CD4-positive, alpha-beta T cell treated with Interleukin-17A for 4 hours (primary cell): ENCODE measurements at regions not wholly inside any gene's neighbourhood (a gene's known extent, or its start where the extent isn't known, plus 50 kb on each side); places are given as distances from the start of the nearest gene placed in this dataset.

Experiments used
- DNase-seq: peaks from one replicate; pipeline ENCODE4 v3.0.0-alpha.2; 2020; ENCODE audit warnings: mixed read lengths

DNA sequence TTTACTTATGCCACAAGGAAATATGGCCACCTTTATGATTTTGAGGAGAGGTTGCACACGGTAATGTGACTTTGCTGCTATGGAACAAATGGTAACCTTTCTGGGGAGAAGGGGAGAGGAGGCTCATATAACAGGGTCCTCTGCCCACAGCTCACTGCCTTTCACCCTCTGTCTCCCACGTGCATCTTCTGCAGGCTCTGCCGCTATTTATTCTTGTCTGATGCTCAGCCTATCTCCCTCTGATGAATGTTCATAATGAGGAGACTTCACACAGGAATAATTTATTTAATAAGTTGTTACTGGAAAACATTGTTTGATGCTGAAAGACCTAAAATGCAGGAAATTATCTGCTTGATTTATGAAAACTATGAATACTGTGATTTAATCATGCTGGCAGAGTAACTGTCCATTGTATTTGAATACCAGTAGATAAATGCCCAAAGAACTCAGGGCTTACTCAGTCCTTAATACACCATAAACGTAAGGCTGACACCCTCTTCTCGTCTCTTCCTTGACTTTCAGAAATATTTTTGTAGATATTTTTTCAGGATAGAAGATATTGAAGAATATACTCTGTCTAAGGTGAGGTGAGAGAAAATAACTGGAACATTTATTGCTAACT lies 721.1 kb downstream of the QKI start:
- DNase-seq, result no peak

DNA sequence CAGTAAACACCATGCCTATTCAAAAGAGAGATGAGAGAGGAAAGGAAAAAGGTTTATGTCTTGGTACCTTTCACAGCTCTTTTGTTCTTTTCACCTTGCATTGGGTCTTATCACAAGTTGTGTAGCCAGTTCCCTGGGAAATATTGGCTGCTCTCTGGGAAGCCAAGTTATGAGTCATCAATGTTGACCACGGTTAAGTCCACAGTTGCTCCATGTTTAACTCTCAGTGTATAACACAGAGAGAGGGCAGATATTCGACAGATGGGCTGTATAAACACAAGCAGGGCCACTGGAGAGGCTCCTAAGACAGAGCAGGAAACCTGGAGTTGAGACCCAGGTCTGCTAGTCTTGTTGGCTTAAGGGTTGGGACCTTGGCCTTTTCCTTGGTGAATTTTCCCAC lies 718.6 kb downstream of the QKI start:
- no peak for DNase-seq

DNA sequence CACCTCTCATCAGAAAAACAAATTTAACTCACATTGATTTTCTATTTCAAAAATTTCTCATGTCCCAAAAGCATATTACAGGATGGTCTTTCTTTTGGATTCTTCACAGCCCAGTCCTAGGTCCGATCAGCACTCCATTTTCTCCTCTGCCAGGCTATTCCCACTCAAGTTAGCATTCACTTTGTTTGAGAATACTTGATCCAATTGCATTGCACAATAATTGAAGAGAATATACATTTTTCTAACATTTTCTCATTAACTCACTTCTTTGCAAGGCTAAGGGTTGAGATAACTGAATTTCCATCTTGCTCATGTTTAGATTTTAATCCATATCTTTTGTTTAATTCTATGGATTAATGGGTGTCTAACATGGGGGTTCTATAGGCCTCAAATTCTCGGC lies 716.1 kb downstream of the QKI start:
- no peak for DNase-seq

DNA sequence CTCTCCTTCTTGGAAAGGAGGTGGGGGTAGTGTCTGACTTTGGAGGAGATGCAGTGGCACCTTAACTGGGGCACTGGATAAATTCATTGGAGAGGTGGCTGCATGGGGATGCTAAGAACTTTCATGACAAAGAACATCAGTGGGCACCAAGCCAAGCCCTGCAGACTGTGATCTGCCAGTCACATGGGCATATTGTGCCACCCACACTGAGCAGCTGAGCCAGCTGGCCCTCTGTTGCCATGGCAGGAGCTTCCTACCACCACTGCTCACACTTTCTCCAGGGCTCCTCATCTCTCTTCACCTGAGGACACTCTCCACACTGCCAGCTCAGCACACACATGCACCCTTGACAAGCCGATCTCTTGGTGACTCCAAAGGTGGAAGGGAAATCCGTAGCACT lies 715.6 kb downstream of the QKI start:
- DNase-seq, result no peak

DNA sequence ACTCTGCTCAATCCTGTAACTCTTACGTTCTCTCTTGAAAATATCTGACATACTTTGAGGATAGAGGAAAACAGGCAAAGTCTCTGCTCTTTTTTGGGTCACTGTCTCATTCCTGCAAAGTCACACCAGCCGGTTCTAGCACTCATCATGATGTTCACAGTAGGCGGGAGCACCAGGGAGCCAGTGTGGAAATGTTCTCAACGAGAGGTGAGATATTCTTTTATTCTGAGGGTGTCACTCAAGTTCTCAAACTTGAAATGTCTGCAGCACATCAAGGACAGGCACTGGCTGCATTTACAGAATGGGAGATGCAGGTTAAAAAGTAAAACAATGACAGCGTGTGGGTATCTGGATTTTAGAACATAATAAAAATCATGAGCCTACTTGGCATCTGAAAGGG lies 714.7 kb downstream of the QKI start:
- no peak for DNase-seq

DNA sequence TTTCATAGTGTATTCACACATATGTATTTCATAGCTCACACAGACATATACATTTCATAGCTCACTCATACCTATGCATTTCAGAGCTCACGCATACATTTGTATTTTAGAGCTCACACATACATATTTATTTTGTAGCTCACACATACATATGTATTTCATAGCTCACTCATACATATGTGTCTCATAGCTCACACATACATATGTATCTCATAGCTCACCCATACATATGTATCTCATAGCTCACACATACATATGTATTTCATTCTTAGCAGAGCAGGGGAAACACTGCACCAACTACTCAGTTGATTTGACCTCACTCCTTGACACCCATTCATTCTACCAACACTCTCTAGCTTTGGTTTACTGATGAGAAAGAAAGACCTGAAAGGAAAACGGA lies 713.6 kb downstream of the QKI start:
- DNase-seq, result no peak

DNA sequence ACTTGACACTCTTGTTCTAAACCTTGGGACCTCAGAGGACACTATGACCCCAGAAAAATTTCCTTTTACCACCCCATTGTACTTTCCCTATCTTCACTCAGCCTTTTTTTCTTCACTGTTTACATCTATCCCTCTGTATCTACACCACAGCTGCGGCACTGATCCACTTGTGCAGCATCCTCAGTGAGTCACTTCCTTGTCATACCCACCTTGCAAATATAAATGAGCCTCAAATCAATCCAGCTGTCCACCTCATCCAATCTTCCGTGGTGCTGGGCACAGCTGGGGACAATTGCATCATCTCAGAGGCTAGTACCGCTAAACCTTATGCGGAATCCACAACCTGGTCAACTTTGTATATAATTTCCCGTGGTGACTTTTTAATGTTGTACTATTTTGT lies 710.5 kb downstream of the QKI start:
- no peak for DNase-seq

- no peak for DNase-seq
Observed at GRCh38 chr6:164124473-164124872, 710.0 kb downstream of the QKI start.

GRCh38 chr6:164122109-164122508 lies 707.6 kb downstream of the QKI start:
- DNase-seq, result no peak

- DNase-seq, result no peak
Observed at GRCh38 chr6:164121527-164121926, 707.0 kb downstream of the QKI start.

GRCh38 chr6:164114651-164115050 lies 700.1 kb downstream of the QKI start:
- DNase-seq, result no peak

DNA sequence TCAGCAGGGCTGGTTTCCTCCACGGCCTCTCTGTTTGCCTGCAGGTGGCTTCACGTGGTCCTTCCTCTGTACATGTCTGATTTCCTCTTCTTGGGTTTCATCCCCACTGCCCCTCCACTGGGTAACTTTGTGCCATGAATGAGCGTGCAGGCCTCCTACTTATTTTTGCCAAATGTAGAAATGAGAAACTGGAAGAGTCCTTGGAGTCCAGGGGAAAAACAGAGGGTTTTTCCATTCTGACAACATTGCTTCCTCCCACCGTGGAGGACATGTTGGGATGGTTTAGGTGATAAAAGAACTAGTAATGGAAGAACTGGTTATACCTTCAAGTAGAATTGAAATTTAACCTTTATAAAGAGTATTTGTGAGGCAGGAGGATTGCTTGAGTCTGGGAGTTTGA lies 699.5 kb downstream of the QKI start:
- DNase-seq, result no peak

GRCh38 chr6:164113637-164114036 lies 699.1 kb downstream of the QKI start:
- DNase-seq, result no peak

GRCh38 chr6:164109770-164110140 lies 695.2 kb downstream of the QKI start:
- DNase-seq, result no peak

DNA sequence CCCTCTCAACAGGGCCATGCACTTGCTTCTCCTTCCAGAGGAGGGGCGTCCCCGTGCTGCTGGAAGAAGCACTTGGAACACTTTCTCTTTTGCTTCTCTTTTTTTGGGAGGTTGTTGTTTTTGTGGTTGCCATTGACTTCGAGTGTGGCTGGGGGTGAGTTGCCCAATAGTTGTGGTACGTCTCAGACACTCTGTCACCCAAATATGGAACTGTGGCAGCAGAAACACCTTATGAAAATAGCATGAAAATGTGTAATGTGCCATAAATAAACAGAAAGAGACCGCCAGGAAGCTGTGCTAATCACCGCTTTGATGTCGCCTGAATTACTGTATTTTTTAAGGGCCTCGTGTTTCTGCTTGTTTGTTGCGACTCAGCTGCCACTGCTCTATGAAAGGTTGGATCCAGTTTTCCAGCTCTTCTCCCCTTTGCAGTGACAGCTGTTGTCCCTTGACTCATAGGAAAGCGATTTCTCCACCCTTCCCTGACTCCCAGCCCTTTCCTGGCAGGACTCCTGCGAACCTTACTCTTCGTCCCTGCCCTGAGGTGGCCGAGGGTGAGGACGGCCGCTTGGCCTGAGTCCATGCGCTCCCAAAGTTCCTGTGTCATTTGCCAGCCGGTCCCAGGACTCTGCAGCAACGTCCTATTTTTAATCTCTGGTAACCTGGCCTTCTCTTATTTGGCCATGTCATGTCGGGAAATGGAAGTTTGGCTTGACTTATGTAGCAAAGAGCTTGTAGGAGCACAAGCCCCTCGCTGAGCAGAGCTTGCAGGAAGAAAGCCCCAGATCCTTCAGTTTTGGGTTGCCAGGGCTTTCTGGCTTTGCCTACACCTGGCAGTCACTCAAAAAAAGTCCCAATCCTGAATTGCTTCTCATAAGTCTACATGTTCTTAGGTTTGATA lies 694.6 kb downstream of the QKI start:
- no peak for DNase-seq

- no peak for DNase-seq
Observed at GRCh38 chr6:164108092-164108491, 693.6 kb downstream of the QKI start.

GRCh38 chr6:164107297-164107995 lies 692.9 kb downstream of the QKI start:
- no peak for DNase-seq

DNA sequence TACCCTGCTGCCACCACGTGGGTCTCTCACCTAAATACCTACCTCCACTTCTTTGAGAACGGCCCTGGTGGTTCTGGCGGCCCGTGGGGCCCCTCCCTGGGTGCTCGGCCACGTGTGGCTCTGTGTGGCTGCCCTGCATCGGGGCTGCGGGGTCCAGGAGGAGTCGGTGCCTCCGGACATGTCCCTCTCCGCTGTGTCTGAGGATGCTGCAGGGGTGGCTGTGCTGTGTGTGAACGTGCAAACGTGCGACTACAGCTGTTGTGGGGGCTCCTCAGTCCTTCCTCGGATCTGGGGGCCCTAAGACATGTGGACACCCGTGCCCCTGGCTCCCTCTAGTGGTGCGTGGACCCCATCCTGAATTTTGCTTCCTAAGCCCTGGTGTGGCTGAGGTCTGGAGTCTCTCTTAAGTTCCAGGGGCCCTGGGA lies 691.8 kb downstream of the QKI start:
- no peak for DNase-seq

- no peak for DNase-seq
Observed at GRCh38 chr6:164105705-164106104, 691.2 kb downstream of the QKI start.

DNA sequence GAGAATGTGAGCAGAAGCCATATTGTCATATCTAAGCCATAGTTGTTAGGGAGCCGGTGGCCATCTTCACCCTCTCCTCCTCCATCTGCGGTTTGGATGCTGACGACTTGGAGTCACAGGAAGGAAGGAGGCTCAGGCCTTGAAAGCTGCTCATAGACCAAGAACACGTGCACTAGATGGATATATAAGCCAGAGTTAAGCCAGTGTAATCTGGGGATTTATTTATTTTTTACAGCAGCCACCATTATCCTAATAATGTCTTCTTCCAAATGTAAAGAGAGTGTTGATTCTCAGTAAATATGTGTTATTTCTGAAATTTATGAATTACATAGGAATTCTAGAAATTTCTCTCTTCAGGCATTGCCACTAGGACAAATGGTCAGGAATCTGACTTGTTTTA lies 689.9 kb downstream of the QKI start:
- DNase-seq, result no peak

DNA sequence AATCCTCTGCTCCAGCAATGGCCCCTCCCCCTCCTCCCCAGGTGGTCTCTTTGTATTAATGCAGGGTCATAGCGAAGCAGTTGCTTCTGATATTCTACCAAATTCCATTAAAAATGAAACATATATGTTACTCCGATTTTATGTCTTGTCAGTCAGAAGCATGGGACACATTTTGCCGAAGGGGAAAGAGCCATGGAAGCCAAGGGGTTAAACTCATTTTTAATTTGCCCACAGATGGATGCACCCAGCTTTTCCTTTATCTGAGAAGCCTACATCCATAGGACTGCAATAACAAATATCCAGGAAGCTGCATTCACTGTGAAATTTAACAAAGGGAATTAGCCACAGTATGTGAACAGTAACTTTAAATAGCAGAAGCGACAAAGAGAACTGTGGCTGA lies 688.2 kb downstream of the QKI start:
- DNase-seq, result no peak

DNA sequence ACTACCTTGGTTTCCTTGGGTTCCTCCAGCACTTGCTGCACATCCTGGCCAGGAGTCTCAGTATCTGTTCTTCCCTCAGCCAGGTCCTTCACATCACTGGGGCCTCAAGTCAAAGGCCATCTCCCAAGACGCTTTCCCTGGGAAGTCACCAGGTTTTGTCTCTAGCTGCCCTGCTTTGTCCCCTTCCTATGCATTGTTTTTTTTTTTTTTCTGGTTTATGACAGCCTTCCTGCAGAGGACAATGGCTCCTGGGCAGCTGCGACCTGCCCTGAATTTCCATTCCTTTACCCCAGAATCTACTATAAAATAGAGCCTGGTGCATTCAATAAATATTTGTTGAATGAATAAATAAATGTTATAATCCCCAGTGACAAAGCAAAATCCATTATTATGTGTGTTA lies 687.3 kb downstream of the QKI start:
- DNase-seq, result no peak

- no peak for DNase-seq
Observed at GRCh38 chr6:164099269-164099865, 684.8 kb downstream of the QKI start.

- no peak for DNase-seq
Observed at GRCh38 chr6:164098857-164099267, 684.3 kb downstream of the QKI start.
